Activated CD8-positive, alpha-beta memory T cell treated with anti-CD3 and anti-CD28 coated beads, Interleukin-2, amount 10 ng/mL, durations not matched to agents 7 days and 5 days (primary cell): ENCODE measurements at regions not wholly inside any gene's neighbourhood (a gene's known extent, or its start where the extent isn't known, plus 50 kb on each side); places are given as distances from the start of the nearest gene placed in this dataset.
"Not testable (repeated sequence)": the region's sequence is repeated elsewhere in the genome, so short reads cannot be mapped to it uniquely, and the experiment has no call there.

ENCODE experiments used
- ATAC-seq: fragments of 150-1000 bp; cut with Tn5 transposase; one replicate; pipeline ENCODE4 v1.10.0; 2021; ENCODE audit warnings: moderate library complexity
- CTCF ChIA-PET: fragments of 350-600 bp; sonication (Branson Sonifier 250); formaldehyde crosslinking; loops from one replicate; lab custom pipeline; 2021; ENCODE audit warnings: antibody characterized with exemption; lab: Charles Lee
- DNase-seq: peaks from one replicate; pipeline ENCODE4 v3.0.0-alpha.2; 2020
- H3K27ac Mint-ChIP-seq: one replicate; pipeline ENCODE4 v1.8.0; 2021; ENCODE audit warnings: mild to moderate bottlenecking, mixed read lengths
- H3K27me3 Mint-ChIP-seq: one replicate; pipeline ENCODE4 v1.8.0; 2021; ENCODE audit warnings: mixed read lengths
- H3K36me3 Mint-ChIP-seq: one replicate; pipeline ENCODE4 v1.8.0; 2021; ENCODE audit warnings: mild to moderate bottlenecking, mixed read lengths
- H3K4me1 Mint-ChIP-seq: one replicate; pipeline ENCODE4 v1.8.0; 2021; ENCODE audit warnings: mixed read lengths
- H3K4me3 Mint-ChIP-seq: one replicate; pipeline ENCODE4 v1.8.0; 2021; ENCODE audit warnings: mild to moderate bottlenecking, moderate library complexity, mixed read lengths
- H3K9me3 Mint-ChIP-seq: one replicate; pipeline ENCODE4 v1.8.0; 2022; ENCODE audit warnings: low read depth, mixed read lengths

- H3K4me1 Mint-ChIP-seq, result no peaks in the 10 kb centered on the region
- H3K36me3 Mint-ChIP-seq, result no peaks in the 10 kb centered on the region
- no peak for DNase-seq
- no peak for ATAC-seq
- H3K9me3 Mint-ChIP-seq, result peaks cover 8% of the 10 kb centered on the region
- no peaks in the 10 kb centered on the region for H3K27me3 Mint-ChIP-seq
- no peak overlapping the region for H3K27ac Mint-ChIP-seq
- CTCF ChIA-PET, result no interaction called here
- H3K4me3 Mint-ChIP-seq, result no peak overlapping the region
Measured at GRCh38 chr5:33120671-33121070, 320.1 kb upstream of the TARS1 start.

- H3K27ac Mint-ChIP-seq, result no peak overlapping the region
- DNase-seq, result no peak
- no peaks in the 10 kb centered on the region for H3K27me3 Mint-ChIP-seq
- CTCF ChIA-PET, result no interaction called here
- H3K4me1 Mint-ChIP-seq, result no peaks in the 10 kb centered on the region
- H3K36me3 Mint-ChIP-seq, result no peaks in the 10 kb centered on the region
- peaks cover 14% of the 10 kb centered on the region for H3K9me3 Mint-ChIP-seq
- no peak for ATAC-seq
- no peak overlapping the region for H3K4me3 Mint-ChIP-seq
Measured at GRCh38 chr5:33129309-33129708, 311.5 kb upstream of the TARS1 start.

GRCh38 chr5:33136785-33137184, 304.0 kb upstream of the TARS1 start:
- ATAC-seq (no peak), DNase-seq (no peak)
- H3K27ac Mint-ChIP-seq, result no peak overlapping the region
- H3K9me3 Mint-ChIP-seq, result peaks cover 20% of the 10 kb centered on the region
- H3K36me3 Mint-ChIP-seq, result no peaks in the 10 kb centered on the region
- no peak overlapping the region for H3K4me3 Mint-ChIP-seq
- CTCF ChIA-PET, result no interaction called here
- H3K27me3 Mint-ChIP-seq, result no peaks in the 10 kb centered on the region
- H3K4me1 Mint-ChIP-seq, result no peaks in the 10 kb centered on the region

GRCh38 chr5:33138145-33138544, 302.6 kb upstream of the TARS1 start:
- ATAC-seq, H3K27me3 Mint-ChIP-seq, H3K4me1 Mint-ChIP-seq, H3K4me3 Mint-ChIP-seq, CTCF ChIA-PET, H3K27ac Mint-ChIP-seq, H3K36me3 Mint-ChIP-seq, DNase-seq: not testable (repeated sequence)
- H3K9me3 Mint-ChIP-seq, result peaks cover 17% of the 10 kb centered on the region

- Mint-ChIP-seq H3K27me3 (no peaks in the 10 kb centered on the region), H3K27ac (no peak overlapping the region), H3K9me3 (peaks cover 7% of the 10 kb centered on the region), H3K4me1 (no peaks in the 10 kb centered on the region), H3K36me3 (no peaks in the 10 kb centered on the region), H3K4me3 (no peak overlapping the region)
- CTCF ChIA-PET, result no interaction called here
- ATAC-seq (no peak), DNase-seq (no peak)
Measured at GRCh38 chr5:33143405-33144123, 297.2 kb upstream of the TARS1 start.

GRCh38 chr5:33146881-33147280, 293.9 kb upstream of the TARS1 start:
- no peaks in the 10 kb centered on the region for H3K4me1 Mint-ChIP-seq

GRCh38 chr5:33148076-33148513, 292.7 kb upstream of the TARS1 start:
- peaks cover 4% of the 10 kb centered on the region for H3K9me3 Mint-ChIP-seq
- H3K4me1 Mint-ChIP-seq, result no peaks in the 10 kb centered on the region
- no peaks in the 10 kb centered on the region for H3K27me3 Mint-ChIP-seq
- ATAC-seq (no peak), DNase-seq (no peak)
- H3K27ac Mint-ChIP-seq, result no peak overlapping the region
- CTCF ChIA-PET, result no interaction called here
- no peak overlapping the region for H3K4me3 Mint-ChIP-seq
- H3K36me3 Mint-ChIP-seq, result no peaks in the 10 kb centered on the region

More at GRCh38 chr5:33146881-33147280, 293.9 kb upstream of the TARS1 start:
- H3K36me3 Mint-ChIP-seq, result no peaks in the 10 kb centered on the region
- no peak for ATAC-seq
- H3K9me3 Mint-ChIP-seq, result peaks cover 2% of the 10 kb centered on the region
- no peak overlapping the region for H3K4me3 Mint-ChIP-seq
- H3K27me3 Mint-ChIP-seq, result no peaks in the 10 kb centered on the region
- CTCF ChIA-PET, result no interaction called here
- no peak overlapping the region for H3K27ac Mint-ChIP-seq
- DNase-seq, result no peak

- peaks cover 2% of the 10 kb centered on the region for H3K9me3 Mint-ChIP-seq
- CTCF ChIA-PET, result no interaction called here
- H3K27ac Mint-ChIP-seq, result no peak overlapping the region
- DNase-seq, result no peak
- no peaks in the 10 kb centered on the region for H3K4me1 Mint-ChIP-seq
- no peak overlapping the region for H3K4me3 Mint-ChIP-seq
- H3K36me3 Mint-ChIP-seq, result no peaks in the 10 kb centered on the region
- H3K27me3 Mint-ChIP-seq, result no peaks in the 10 kb centered on the region
- no peak for ATAC-seq
Measured at GRCh38 chr5:33153372-33153771, 287.4 kb upstream of the TARS1 start.

GRCh38 chr5:33153831-33154230, 286.9 kb upstream of the TARS1 start:
- H3K9me3 Mint-ChIP-seq, result peaks cover 2% of the 10 kb centered on the region
- CTCF ChIA-PET, result no interaction called here
- no peak overlapping the region for H3K27ac Mint-ChIP-seq
- ATAC-seq, result no peak
- no peak for DNase-seq
- H3K36me3 Mint-ChIP-seq, result no peaks in the 10 kb centered on the region
- no peak overlapping the region for H3K4me3 Mint-ChIP-seq
- no peaks in the 10 kb centered on the region for H3K4me1 Mint-ChIP-seq
- no peaks in the 10 kb centered on the region for H3K27me3 Mint-ChIP-seq

GRCh38 chr5:33160871-33161270, 279.9 kb upstream of the TARS1 start:
- DNase-seq, result no peak
- Mint-ChIP-seq H3K9me3 (peaks cover 5% of the 10 kb centered on the region), H3K4me1 (no peaks in the 10 kb centered on the region), H3K36me3 (no peaks in the 10 kb centered on the region), H3K27me3 (no peaks in the 10 kb centered on the region), H3K27ac (no peak overlapping the region), H3K4me3 (no peak overlapping the region)
- no peak for ATAC-seq
- CTCF ChIA-PET, result no interaction called here

GRCh38 chr5:33161421-33161820, 279.3 kb upstream of the TARS1 start:
- Mint-ChIP-seq H3K27ac (no peak overlapping the region), H3K9me3 (peaks cover 5% of the 10 kb centered on the region), H3K4me3 (no peak overlapping the region), H3K36me3 (no peaks in the 10 kb centered on the region), H3K4me1 (no peaks in the 10 kb centered on the region), H3K27me3 (no peaks in the 10 kb centered on the region)
- ATAC-seq (no peak), DNase-seq (no peak)
- CTCF ChIA-PET, result no interaction called here

GRCh38 chr5:33162057-33162456, 278.7 kb upstream of the TARS1 start:
- no peaks in the 10 kb centered on the region for H3K27me3 Mint-ChIP-seq
- no peaks in the 10 kb centered on the region for H3K36me3 Mint-ChIP-seq
- H3K9me3 Mint-ChIP-seq, result peaks cover 5% of the 10 kb centered on the region
- H3K4me3 Mint-ChIP-seq, result no peak overlapping the region
- no peak overlapping the region for H3K27ac Mint-ChIP-seq
- CTCF ChIA-PET, result no interaction called here
- DNase-seq (no peak), ATAC-seq (no peak)
- no peaks in the 10 kb centered on the region for H3K4me1 Mint-ChIP-seq

GRCh38 chr5:33166522-33166921, 274.2 kb upstream of the TARS1 start:
- H3K9me3 Mint-ChIP-seq, result peaks cover 11% of the 10 kb centered on the region
- DNase-seq, result no peak
- no peaks in the 10 kb centered on the region for H3K27me3 Mint-ChIP-seq
- CTCF ChIA-PET, result interaction anchor here (0.6 kb wide), 1 partner anchor 10 kb away, joined by 3 read pairs; no protein-coding TSS in a partner anchor
- ATAC-seq, result no peak
- H3K4me3 Mint-ChIP-seq, result no peak overlapping the region
- H3K36me3 Mint-ChIP-seq, result no peaks in the 10 kb centered on the region
- H3K27ac Mint-ChIP-seq, result no peak overlapping the region
- H3K4me1 Mint-ChIP-seq, result no peaks in the 10 kb centered on the region

GRCh38 chr5:33166948-33167347, 273.8 kb upstream of the TARS1 start:
- H3K27ac Mint-ChIP-seq, result no peak overlapping the region

More at GRCh38 chr5:33166948-33167347, 273.8 kb upstream of the TARS1 start:
- no peaks in the 10 kb centered on the region for H3K27me3 Mint-ChIP-seq
- no peak for DNase-seq
- H3K9me3 Mint-ChIP-seq, result peaks cover 11% of the 10 kb centered on the region
- ATAC-seq, result no peak
- H3K4me3 Mint-ChIP-seq, result no peak overlapping the region
- CTCF ChIA-PET, result interaction anchor here (0.6 kb wide), 1 partner anchor 10 kb away, joined by 3 read pairs; no protein-coding TSS in a partner anchor
- no peaks in the 10 kb centered on the region for H3K4me1 Mint-ChIP-seq
- H3K36me3 Mint-ChIP-seq, result no peaks in the 10 kb centered on the region
